Activated T-helper 1 cell treated with anti-CD3 and anti-CD28 coated beads, Interleukin-2, amount 50 U/mL, for 16 hours (primary cell): ENCODE measurements at regions not wholly inside any gene's neighbourhood (a gene's known extent, or its start where the extent isn't known, plus 50 kb on each side); places are given as distances from the start of the nearest gene placed in this dataset.

Experiments
- DNase-seq, 2 donors: peaks; one replicate each; pipeline ENCODE4 v3.0.0-alpha.2; 2020; ENCODE audit warnings: low read depth in 1 of 2, low spot score in 1 of 2

GRCh38 chr2:181374781-181375675 lies 82.2 kb upstream of the ITGA4 start:
- DNase-seq, result no peak

DNA sequence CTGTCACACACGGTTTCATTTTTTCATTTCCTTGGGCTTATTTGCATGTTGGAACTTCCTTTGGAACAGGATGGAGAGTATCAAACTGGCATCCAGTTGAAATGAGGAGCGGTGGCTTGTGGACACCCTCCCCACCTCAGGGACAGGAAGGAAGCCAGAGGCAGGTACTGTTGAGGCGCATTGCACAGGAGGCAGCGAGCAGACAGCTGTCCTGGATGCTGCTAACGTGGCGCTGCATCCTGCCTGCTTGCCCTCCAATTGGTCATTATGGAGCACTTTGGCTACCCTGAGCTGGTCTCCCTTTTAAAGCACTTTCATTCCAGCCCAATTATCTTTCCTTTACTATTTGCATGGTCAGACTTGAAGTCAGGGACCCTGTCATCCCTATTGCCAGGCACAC lies 80.7 kb upstream of the ITGA4 start:
- no peak for DNase-seq

GRCh38 chr2:181376999-181377398 lies 80.2 kb upstream of the ITGA4 start:
- DNase-seq, result no peak

- DNase-seq, result no peak
These were observed 78.7 kb upstream of the ITGA4 start for GRCh38 chr2:181378491-181378890.

GRCh38 chr2:181380581-181380980 lies 76.6 kb upstream of the ITGA4 start:
- no peak for DNase-seq

DNA sequence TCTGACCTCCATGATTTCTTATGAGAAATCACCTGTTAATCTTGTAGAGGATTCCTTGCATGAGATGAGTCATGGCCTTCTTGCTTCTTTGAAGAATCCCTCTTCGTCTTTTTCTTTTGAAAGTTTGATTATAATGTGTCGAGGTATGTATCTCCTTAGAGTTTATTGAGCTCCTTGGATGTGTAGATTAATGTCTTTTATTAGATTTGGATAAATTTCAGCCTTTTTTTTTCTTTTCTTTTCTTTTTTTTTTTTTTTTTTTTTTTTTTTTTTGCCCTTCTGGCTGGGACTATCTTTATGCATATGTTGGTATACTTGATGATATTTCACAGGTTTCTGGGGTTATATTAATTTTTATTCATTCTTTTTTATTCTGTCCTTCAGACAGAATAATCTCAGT lies 72.3 kb upstream of the ITGA4 start:
- no peak for DNase-seq

DNA sequence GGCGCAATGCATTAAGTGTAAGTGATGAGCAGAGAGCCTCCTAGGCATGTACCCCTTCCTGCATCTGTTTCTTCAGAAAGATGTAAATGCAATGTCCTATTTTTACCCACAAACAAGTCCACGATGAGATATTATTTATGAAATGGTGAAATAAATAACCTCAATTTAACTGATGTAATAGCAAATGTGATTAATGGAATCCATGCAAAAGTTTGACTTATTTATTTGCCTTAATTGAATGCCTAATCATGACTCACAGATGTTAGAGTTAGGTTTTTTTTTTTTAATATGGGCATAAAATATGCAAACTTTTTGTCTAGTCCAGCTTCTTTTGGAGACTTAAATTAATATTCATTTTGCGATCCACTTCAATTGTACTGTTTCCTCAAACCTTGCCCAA lies 67.7 kb upstream of the ITGA4 start:
- DNase-seq, result no peak

DNA sequence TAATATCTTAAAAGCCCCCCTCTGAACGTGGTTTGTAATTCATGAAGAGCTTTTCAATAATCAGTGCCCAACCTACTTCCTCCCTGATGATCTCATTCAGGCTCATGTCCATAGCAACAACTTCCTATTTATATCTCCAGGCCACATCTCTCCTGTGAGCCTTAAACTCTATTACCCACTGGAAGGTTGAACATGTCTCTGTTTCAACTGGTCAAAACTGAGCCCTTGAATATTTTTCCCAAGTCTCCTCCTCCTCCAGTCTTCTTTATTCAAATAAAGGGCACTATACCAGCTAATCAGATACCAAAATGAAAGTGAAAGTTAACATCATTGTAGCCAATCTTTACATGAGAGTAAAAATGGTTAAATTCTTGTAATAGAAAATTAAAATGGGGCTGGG lies 63.7 kb upstream of the ITGA4 start:
- no peak for DNase-seq

GRCh38 chr2:181394741-181395437 lies 62.3 kb upstream of the ITGA4 start:
- DNase-seq, result no peak

DNA sequence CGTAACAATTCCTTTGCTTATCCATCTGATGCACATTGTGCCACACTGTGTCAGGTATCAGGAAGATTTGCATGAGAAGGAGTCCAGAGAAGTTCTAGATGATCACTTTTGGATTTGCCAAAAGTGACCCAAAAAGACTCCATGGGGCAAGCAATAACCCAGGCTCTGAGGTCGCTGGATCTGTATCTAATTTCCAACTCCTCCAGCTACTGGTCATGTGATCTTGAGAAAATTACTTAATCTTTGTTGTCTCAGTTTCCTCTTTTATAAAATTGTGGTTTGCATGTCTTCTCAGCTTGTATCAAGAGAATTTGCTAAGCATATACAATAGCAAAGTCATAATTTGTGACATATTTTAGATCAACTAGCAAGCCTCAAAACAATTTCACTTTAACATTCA lies 61.3 kb upstream of the ITGA4 start:
- no peak for DNase-seq

DNA sequence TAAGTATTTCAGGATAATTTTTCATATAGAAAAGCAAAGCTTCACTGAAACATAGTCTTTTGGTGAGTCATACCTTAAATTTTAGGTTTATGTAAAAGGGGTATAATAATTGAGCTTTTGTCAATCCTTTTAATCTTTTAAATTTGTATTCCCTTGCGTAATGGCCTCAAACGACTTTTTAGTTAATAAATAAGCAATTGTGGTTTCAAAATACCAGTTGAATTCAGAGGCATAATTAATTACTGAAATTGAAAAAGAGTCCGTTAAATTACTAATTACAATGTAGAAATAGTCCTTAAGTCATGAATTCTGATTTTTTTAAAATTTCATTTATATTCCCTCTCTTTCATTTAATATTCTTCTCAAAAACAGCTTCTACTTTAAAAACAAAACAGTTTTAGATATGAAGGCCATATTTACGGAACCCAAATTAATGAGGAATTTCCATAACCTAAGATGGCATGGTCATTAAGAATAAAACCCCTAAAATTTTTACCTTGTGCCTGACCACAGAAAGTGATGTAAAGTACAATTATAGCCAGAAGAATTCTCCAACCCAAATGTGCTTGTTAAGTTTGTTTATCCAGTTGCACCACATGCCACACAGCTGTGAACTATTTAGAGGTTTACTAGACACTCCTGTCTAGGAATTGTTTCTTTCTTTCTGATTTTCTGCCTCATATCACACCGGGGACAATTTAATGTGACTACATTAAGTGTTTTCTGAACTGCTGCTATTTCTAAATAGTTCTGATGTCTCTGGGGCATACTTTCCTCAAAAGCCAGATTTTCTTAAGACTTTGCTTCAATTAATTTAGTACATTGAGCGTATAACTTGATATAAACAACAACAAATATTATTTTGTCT lies 60.7 kb upstream of the ITGA4 start:
- DNase-seq, result no peak

DNA sequence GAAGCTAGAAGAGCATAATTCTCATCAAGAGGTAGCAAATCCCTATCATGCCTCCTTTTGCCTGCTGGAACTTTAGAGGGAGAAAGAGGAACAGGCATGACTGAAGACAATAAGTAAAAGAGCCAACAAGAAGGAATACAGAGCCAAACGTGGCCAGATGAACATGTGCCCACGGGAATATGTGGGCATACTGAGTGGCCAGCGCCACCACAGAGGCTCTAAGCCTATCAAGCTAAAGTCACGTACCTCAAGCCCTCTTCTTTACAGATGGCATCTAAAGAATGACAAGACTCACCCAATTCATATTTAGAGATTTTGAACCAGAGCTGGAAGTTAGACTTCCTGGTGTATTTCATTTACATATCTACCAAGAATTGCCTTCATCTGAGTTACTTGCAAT lies 59.9 kb upstream of the ITGA4 start:
- DNase-seq, result no peak

DNA sequence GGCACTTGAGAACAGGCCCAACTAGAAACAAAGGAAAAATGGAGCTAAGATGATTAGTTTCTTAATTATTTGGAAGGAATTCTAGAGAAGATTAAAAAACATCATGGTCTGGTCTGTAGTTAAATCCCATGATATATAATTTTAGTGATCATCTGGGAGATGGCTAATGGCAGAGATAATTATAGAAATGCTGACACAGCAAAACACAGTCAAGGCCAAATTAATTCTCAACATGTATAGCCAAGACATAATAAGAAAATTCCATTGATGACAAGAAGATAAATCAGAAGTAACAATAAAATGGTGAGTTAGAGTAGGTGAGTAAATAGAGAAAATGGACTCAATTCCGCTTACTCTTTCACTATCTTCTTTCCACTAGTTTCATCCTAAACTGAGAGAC lies 59.2 kb upstream of the ITGA4 start:
- no peak for DNase-seq

- DNase-seq, result no peak
These were observed 58.2 kb upstream of the ITGA4 start for GRCh38 chr2:181399027-181399426.

DNA sequence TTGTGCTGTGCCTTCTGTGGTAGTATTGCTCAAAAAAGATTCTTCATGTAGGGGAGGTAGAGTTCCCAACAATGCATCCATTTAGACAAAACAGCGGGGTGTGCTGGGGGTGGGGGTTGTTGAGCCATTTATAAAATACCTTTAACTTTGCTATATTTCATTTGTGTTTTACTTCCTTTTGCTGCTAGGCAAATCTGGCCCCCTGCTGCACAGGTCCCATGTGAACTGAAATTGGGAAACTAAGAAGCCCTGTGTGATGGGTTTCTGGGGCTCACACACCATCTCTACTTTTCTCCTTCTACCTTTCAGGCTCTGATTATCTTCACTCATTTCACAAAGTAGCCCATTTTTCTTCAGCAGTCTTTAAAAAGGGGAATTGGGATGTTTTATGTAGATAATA lies 52.7 kb upstream of the ITGA4 start:
- no peak for DNase-seq

DNA sequence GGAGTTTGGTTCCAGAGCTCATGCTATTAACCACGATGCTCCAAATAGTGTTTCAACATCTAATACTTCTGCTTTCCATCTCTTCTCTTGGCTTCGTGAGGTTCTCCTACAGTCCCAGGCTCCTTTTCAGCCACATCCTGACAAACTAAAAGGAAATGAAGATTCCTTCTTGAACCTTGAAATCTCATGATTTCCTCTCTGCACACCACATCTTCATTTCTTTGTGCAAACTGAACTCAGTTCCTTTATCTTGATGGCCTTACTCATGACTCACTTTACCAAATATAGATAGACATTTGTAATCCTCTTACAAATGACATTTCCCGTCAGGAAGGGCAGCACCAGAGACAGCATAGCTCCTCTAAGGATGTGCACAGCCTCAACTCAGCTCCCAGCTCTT lies 50.0 kb upstream of the ITGA4 start:
- no peak for DNase-seq
